SK-N-SH (cell line): ENCODE measurements at regions not wholly inside any gene's neighbourhood (a gene's known extent, or its start where the extent isn't known, plus 50 kb on each side); places are given as distances from the start of the nearest gene placed in this dataset.

ENCODE experiments used
- EZH2phosphoT487 ChIP-seq: fragments of 200-600 bp; sonication (generic); IDR thresholded peaks from 2 replicates; pipeline ENCODE4 v1.6.1; 2017; ENCODE audit warnings: low read depth, mixed run types, mild to moderate bottlenecking, antibody characterized with exemption, moderate library complexity, borderline replicate concordance
- MEF2A ChIP-seq: IDR thresholded peaks from 2 replicates; pipeline ENCODE4 v1.4.0; 2012; ENCODE audit warnings: low read depth, borderline replicate concordance
- POLR2AphosphoS5 ChIP-seq: IDR thresholded peaks from 2 replicates; pipeline ENCODE4 v1.6.1; 2012; ENCODE audit warnings: low read depth, low read length
- RCOR1 ChIP-seq: fragments of 150-350 bp; IDR thresholded peaks from 2 replicates; pipeline ENCODE4 v1.6.1; 2017; ENCODE audit warnings: antibody characterized with exemption, low read length
- TAF1 ChIP-seq: IDR thresholded peaks from 2 replicates; pipeline ENCODE4 v1.6.1; 2012; ENCODE audit warnings: low read depth, mild to moderate bottlenecking, low read length, moderate library complexity, borderline replicate concordance
- YY1 ChIP-seq: IDR thresholded peaks from 2 replicates; pipeline ENCODE4 v1.4.0; 2012; ENCODE audit warnings: low read depth, mild to moderate bottlenecking
- TF ChIP-seq, protein P1 (sequence below): fragments of 200-600 bp; sonication (generic); IDR thresholded peaks from 2 replicates; pipeline ENCODE4 v1.6.1; 2017; ENCODE audit warnings: antibody characterized with exemption, mild to moderate bottlenecking, moderate library complexity

DNA sequence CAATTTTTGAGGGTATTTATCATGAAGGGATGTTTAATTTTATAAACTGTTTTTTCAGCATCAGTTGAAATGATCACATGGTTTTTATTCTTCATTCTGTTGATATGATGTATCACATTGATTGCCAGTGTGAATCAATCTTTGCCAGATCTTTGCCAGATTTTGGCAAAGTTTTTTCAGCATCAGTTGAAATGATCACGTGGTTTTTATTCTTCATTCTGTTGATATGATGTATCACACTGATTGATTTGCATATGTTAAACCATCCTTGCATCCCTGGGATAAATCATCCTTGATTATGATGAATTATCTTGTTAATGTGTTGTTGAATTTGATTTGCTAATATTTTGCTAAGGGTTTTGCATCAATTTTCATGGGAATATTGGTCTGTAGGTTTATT is 140.9 kb upstream of the TAS2R1 start:
- TF ChIP-seq TAF1 (no peak), EZH2phosphoT487 (no peak), RCOR1 (no peak), YY1 (no peak), MEF2A (no peak), POLR2AphosphoS5 (no peak)
- TF ChIP-seq, protein P1, sequence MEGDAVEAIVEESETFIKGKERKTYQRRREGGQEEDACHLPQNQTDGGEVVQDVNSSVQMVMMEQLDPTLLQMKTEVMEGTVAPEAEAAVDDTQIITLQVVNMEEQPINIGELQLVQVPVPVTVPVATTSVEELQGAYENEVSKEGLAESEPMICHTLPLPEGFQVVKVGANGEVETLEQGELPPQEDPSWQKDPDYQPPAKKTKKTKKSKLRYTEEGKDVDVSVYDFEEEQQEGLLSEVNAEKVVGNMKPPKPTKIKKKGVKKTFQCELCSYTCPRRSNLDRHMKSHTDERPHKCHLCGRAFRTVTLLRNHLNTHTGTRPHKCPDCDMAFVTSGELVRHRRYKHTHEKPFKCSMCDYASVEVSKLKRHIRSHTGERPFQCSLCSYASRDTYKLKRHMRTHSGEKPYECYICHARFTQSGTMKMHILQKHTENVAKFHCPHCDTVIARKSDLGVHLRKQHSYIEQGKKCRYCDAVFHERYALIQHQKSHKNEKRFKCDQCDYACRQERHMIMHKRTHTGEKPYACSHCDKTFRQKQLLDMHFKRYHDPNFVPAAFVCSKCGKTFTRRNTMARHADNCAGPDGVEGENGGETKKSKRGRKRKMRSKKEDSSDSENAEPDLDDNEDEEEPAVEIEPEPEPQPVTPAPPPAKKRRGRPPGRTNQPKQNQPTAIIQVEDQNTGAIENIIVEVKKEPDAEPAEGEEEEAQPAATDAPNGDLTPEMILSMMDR: no peak
